ENCODE measurements at regions not wholly inside any gene's neighbourhood (a gene's known extent, or its start where the extent isn't known, plus 50 kb on each side); places are given as distances from the start of the nearest gene placed in this dataset.
A peak's percentile ranks its signal among the peaks of the same experiment; 100 is the strongest.

- TF ChIP-seq, protein P1, sequence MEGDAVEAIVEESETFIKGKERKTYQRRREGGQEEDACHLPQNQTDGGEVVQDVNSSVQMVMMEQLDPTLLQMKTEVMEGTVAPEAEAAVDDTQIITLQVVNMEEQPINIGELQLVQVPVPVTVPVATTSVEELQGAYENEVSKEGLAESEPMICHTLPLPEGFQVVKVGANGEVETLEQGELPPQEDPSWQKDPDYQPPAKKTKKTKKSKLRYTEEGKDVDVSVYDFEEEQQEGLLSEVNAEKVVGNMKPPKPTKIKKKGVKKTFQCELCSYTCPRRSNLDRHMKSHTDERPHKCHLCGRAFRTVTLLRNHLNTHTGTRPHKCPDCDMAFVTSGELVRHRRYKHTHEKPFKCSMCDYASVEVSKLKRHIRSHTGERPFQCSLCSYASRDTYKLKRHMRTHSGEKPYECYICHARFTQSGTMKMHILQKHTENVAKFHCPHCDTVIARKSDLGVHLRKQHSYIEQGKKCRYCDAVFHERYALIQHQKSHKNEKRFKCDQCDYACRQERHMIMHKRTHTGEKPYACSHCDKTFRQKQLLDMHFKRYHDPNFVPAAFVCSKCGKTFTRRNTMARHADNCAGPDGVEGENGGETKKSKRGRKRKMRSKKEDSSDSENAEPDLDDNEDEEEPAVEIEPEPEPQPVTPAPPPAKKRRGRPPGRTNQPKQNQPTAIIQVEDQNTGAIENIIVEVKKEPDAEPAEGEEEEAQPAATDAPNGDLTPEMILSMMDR (IDR thresholded peaks at IDR 0.05) = peak; percentile 24 to 37
- no peak for TF ChIP-seq POLR2AphosphoS5 (IDR thresholded peaks at IDR 0.05)
- no peaks in the 10 kb centered on the region for H3K9me3 ChIP-seq
- H3K4me3 ChIP-seq = no peak overlapping the region
- WGBS = 12% methylated on average over 8 of the region's 8 CpGs
- no peak for DNase-seq (ENCODE audit: low spot score in 2 of 2)
- peaks cover 7% of the 10 kb centered on the region for H3K27me3 ChIP-seq
- H3K36me3 ChIP-seq = no peaks in the 10 kb centered on the region
- H3K27ac ChIP-seq = no peak overlapping the region
- H3K4me1 ChIP-seq = peaks cover 3% of the 10 kb centered on the region
Measured at GRCh38 chr5:152505442-152506042, 100.5 kb upstream of the NMUR2 start.

DNA sequence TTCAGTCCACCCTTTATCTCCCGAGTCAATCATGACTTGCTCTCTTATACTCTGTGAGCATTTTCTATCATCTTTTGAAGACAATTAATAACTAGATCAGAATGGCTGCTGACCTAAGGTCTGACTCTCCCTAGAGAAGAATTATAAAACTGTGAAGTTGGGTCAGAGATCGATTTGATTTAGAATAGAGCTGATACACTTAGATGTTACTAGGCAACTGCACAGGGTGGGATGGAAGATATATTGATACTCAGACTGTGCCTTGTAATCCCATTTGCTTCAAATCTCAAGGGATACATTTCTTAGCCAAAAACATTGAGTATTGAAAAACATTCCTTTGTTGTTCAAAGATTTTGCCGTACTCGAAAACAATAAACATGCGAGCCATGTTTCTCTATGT is 106.0 kb upstream of the NMUR2 start:
- Histone ChIP-seq H3K27me3 (peaks cover 7% of the 10 kb centered on the region), H3K27ac (no peak overlapping the region), H3K9me3 (no peaks in the 10 kb centered on the region), H3K36me3 (no peaks in the 10 kb centered on the region), H3K4me1 (no peaks in the 10 kb centered on the region), H3K4me3 (no peak overlapping the region)
- TF ChIP-seq EP300 (IDR thresholded peaks at IDR 0.05) = no peak
- TF ChIP-seq POLR2AphosphoS5 (IDR thresholded peaks at IDR 0.05) = no peak
- no peak for TF ChIP-seq POLR2A (IDR thresholded peaks at IDR 0.05)
- TF ChIP-seq, protein P1 (IDR thresholded peaks at IDR 0.05) = no peak
- 87% methylated on average over 5 of the region's 5 CpGs for WGBS
- DNase-seq (ENCODE audit: low spot score in 2 of 2) = no peak

GRCh38 chr5:152511531-152512132 is 106.6 kb upstream of the NMUR2 start:
- Histone ChIP-seq H3K9me3 (no peaks in the 10 kb centered on the region), H3K27ac (no peak overlapping the region), H3K4me3 (no peak overlapping the region), H3K4me1 (no peaks in the 10 kb centered on the region), H3K36me3 (no peaks in the 10 kb centered on the region), H3K27me3 (peaks cover 6% of the 10 kb centered on the region)
- WGBS = 79% methylated on average over 7 of the region's 7 CpGs
- no peak for DNase-seq (ENCODE audit: low spot score in 2 of 2)
- TF ChIP-seq POLR2AphosphoS5 (IDR thresholded peaks at IDR 0.05) = no peak

- DNase-seq (ENCODE audit: low spot score in 2 of 2) = no peak
- Histone ChIP-seq H3K27ac (no peak overlapping the region), H3K4me3 (no peak overlapping the region), H3K27me3 (no peaks in the 10 kb centered on the region), H3K36me3 (no peaks in the 10 kb centered on the region), H3K4me1 (no peaks in the 10 kb centered on the region), H3K9me3 (no peaks in the 10 kb centered on the region)
- TF ChIP-seq, protein P1 (IDR thresholded peaks at IDR 0.05) = peak in 1 of 2 donors; percentile 20
- no peak for TF ChIP-seq POLR2A (IDR thresholded peaks at IDR 0.05)
- no peak for TF ChIP-seq EP300 (IDR thresholded peaks at IDR 0.05)
- no peak for TF ChIP-seq POLR2AphosphoS5 (IDR thresholded peaks at IDR 0.05)
- 26% methylated on average over 2 of the region's 2 CpGs for WGBS
Measured at GRCh38 chr5:152514827-152515397, 109.8 kb upstream of the NMUR2 start.

DNA sequence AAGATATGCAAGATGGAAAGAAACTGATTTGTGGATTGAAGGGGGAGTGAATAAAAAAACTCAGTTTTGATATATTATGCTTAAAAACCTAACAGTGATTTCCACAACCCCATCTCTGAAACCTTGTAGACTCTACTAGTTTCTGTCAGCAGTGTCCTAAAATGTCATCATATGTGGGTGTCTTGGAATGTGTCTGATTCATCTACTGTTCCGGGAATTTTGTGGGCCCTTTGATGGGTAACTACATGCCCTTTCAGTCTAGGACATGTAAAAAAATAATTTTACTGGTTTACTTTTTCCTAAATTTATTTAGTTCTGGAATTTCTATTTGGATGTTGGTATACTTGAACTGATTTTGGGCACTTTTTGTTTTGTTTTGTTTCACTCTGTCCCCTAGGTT is 118.9 kb upstream of the NMUR2 start:
- DNase-seq (ENCODE audit: low spot score in 2 of 2) = no peak
- Histone ChIP-seq H3K4me1 (no peaks in the 10 kb centered on the region), H3K9me3 (no peaks in the 10 kb centered on the region), H3K27ac (no peak overlapping the region), H3K27me3 (no peaks in the 10 kb centered on the region), H3K36me3 (no peaks in the 10 kb centered on the region), H3K4me3 (no peak overlapping the region)
- 41% methylated on average over 1 of the region's 1 CpG for WGBS
- TF ChIP-seq EP300 (IDR thresholded peaks at IDR 0.05) = no peak
- no peak for TF ChIP-seq POLR2A (IDR thresholded peaks at IDR 0.05)

DNA sequence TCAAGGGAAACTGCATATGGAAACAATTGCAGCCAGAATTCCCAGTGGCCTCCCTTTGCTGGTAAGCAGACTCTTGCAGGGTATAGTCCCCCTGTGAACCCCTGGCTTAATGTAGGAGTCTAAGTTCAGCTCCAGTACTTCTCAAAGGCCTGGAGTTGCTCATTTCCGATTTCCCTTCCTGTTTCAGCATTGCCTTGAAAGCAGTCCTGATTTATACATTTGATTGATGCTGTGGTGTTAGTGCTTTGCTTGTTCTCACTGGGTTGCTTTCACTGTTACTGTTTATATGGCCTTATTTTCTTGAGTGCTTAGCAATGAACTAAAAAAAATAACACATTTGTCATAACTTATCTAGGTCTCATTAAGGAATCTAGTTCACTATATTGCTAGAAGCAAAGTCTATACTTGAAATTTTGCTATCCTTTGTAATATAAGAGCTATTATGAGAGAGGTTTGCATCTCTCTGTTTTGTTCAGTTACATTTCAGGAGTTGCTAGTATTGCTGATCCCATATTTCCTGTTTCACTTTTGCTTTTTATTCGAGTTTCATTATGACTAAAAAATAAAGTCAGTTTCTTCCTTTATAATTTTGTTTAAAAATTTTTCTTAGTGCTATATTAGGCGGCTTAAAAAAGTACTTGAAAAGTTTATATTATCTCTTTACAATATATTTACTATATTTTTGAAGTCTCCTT is 122.4 kb upstream of the NMUR2 start:
- Histone ChIP-seq H3K27me3 (no peaks in the 10 kb centered on the region), H3K27ac (no peak overlapping the region), H3K4me1 (no peaks in the 10 kb centered on the region), H3K4me3 (no peak overlapping the region), H3K36me3 (no peaks in the 10 kb centered on the region), H3K9me3 (no peaks in the 10 kb centered on the region)
- 48% methylated on average over 3 of the region's 3 CpGs for WGBS
- DNase-seq (ENCODE audit: low spot score in 2 of 2) = no peak
- TF ChIP-seq, protein P1 (IDR thresholded peaks at IDR 0.05) = no peak
- no peak for TF ChIP-seq POLR2AphosphoS5 (IDR thresholded peaks at IDR 0.05)
- TF ChIP-seq POLR2A (IDR thresholded peaks at IDR 0.05) = no peak
- TF ChIP-seq EP300 (IDR thresholded peaks at IDR 0.05) = no peak
